ENCODE measurements at regions not wholly inside any gene's neighbourhood (a gene's known extent, or its start where the extent isn't known, plus 50 kb on each side); places are given as distances from the start of the nearest gene placed in this dataset.

GRCh38 chr6:22041797-22042480 is 254.9 kb downstream of the PRL start:
- DNase-seq: no peak

DNA sequence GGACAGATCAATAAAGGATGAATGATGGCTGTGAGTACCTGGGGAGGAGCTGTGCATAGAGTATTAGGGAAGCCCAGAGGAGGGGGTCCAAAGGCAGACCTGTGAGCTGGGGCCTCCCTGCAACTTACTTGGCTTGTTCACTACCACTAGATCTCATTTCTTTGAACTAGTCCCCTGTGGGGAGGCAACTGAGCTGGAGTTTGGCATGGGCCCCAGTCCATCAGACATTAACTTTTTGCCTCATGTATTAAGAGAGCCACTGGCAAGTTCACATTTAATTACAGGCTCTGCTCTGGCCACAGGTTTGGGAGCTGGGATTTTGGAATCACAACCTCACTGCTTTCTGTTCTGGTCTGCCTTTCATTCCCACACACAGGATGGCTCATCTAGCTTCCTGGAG is 254.1 kb downstream of the PRL start:
- DNase-seq: peak; percentile 73

DNA sequence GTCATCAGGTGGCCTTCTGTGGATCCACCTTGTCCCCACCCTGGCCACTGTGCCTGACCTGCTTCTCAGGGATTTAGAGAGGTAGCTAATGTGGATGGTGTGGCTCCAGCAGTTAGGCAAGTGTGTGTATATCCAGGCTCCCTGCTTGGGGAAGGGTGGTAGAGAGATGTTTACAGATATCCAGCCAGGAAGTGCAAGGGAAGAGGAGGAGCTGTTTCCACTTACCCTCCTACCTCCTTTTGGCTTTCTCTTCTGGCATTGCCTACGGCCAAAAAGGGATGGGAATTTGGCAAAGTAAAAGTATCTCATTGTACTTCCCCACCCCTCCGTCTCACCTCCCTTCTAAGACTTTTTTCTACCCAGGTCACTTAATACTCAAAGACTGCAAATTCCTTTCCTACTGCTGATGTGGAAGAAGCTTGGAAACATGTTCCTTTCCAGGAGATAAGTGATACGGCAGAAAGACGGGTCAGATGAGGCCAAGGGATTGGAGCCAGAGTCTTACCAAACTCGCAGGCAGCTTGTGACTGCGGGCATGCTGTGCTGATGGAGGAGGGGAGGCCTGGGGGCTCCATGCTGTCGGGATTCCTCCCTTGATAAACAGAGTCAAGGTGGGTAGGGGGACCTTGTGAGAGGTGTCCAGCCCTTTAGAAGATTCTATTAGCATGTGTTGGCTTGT is 253.4 kb downstream of the PRL start:
- DNase-seq: peak; percentile 85

DNA sequence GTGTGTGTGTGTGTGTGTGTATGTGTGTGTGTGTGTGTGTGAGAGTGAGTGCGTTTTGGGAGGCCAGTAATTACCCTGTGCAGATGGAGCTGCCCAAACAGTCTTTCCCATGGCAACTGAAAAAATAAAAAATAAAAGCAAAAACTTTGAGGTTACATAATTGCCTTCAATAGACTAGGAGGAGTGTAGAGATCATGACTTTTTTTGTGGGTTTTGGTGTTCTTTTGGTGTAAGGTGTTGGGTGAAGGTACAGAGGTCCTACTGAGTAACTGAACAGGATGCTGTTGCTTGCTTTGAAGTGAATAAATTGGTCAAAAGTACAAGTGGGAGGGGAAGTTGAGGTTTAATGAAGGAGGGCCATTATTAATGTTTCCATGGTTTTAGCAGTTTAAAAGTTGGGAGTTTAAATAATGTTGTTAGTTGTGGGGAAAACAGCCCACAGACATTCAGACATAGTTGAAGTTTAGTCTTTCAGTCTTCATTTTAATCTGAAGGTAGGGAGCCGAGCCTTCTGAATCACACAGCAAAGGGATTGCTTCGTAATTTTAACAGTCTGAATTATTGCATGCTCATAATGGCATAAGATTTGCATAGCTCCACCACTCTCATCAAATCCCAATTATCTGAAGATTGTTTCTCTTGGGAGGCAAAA is 251.4 kb downstream of the PRL start:
- DNase-seq: no peak

- no peak for DNase-seq
Measured at GRCh38 chr6:22049002-22049401, 247.8 kb downstream of the PRL start.

DNA sequence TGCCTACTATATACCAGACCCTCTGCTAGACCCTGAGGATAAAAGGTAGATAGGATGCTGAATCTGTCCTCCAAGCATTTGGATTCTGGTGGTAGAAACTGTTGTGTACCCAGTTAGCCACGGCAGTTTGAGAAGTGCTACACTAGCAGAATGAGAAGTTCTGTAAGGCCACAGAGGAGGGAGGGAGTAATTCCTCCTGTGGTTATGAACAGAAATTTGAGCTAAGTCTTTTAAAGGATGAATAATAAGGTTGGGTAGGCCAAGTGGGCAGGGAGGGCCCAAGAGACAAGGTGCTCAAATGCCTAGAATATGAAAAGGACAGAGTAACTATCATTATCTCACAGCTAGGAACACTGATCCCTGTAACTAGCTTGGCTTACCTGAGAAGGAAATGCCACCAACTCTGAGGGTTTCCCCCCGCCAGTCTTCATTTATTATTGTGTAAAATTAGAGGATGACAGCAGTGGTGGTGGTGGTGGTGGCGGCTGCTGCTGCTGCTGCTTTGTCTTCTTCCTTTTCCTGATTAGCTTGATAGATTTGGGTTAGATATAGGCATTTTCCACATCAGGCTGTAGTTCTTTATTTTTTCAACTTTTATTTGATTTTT is 243.3 kb downstream of the PRL start:
- DNase-seq: no peak

GRCh38 chr6:22056398-22056797 is 240.4 kb downstream of the PRL start:
- no peak for DNase-seq

GRCh38 chr6:22057962-22058361 is 238.9 kb downstream of the PRL start:
- no peak for DNase-seq

DNA sequence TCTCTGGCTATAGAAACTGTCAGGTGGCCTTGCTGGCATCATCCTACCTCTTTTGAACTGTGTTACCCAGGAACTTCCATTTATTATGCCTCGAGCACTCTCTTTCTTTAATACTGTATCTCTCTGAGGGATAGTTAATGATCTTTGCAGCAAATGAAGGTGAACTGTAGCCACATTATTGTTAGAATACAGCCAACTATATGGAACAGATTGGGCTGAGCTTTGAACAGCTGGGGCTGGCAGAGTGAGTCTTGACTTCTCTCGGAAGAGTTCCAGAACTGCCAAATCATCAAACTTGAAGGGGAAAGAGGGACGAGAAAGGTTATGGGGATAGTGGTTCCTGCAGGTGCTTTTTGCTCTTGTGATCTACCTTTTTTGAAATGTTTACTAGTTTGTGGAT is 237.7 kb downstream of the PRL start:
- DNase-seq: peak; percentile 91

DNA sequence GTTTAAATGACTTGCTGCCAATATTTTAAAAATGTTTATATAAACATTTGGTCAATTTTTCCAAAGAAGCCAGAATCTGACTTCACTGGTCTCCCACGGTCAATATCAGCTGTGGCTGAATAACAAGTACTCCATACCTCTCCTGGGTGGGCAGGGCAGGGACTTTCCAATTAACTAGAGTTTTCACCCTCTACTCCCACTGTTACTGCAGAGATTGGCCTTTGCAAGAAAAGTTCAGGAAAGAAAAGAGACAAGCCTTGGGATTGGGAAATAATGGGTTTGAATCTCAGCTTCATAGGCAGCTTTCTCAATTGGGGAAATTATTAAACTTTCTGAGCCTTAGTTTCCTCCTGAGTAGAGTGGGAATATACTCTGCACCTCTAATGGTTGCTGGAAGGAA is 236.9 kb downstream of the PRL start:
- DNase-seq: no peak

DNA sequence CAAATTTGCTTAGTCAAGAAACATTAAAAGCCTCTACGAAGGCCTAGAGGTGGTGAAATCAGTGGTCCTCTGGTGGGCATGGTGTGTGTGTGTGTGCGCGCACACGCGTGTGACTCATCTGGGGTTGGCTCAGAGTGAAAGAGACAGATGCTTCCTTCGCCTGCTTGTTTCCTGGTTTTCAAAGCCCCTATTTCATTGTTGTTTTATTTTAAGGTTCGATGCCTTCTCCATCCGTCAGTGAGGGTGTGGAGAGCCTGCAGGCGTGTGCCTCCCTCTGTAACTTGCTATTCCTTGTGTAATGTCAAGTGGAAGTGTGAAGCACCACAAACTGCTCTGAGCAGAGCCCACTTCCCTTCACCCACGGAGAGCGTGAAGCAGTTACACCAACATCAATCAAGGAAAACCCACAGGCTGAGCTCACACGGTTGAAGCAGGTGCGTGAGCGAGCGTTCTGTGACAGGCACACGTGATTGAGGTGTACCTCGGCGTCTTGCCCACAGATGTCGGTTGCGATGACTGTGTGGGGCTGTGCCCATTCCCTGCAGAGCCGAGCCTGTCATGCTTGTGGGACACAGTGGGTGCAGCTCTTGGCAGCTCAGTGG is 233.9 kb downstream of the PRL start:
- DNase-seq: peak; percentile 34

GRCh38 chr6:22064558-22064957 is 232.3 kb downstream of the PRL start:
- no peak for DNase-seq

DNA sequence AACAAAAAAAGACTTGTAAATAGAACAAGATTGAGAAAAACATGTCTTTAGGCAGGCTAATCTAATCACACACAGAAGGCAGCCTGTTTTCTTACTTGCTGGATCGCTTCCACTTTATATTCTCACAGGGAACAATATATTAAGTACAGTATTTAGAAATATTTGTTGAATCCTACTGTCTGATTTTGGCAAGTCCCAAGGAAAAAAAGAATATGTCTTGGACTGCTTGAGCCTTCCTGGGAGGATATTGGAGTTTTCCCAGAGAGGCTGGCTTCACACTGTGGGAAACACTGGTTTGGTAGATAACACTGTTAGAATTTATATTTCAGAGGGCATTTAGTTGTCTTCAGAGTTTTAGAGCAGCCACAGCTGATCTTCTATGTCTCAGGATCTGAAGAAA is 229.7 kb downstream of the PRL start:
- no peak for DNase-seq

GRCh38 chr6:22067671-22068070 is 229.2 kb downstream of the PRL start:
- no peak for DNase-seq

DNA sequence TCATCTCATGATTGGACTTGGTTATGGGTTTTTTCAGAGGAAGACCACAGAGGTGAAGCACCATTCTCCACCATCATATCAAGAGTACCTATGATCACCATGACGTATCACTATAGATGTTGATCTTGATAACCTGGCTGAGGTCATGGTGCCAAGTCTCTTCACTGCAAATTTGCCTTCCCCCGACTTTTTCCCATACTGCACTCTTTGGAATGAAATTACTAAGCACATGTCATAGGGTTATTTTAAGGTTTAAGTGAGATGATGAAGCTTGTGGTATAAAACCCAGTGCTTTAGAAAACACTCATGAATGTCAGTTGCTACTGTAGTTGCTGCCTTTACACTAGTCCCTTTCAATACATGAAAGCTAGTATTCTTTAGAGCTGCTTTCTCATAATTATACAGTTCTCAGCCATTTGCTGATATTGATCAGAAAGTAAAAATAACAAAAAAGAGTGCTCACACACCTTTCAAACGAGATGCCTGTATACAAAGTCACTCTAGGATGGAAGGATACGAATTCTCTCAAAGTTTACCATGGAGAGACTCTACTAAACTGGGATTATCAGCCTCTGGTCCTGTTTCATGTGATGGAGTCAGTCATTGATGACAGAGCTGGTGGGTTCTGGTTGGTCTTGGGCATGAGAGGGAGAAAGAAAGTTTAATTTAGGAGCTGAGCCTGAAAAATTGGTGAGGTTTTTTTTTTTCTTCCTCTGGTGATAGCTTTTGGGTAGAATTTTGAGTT is 228.1 kb downstream of the PRL start:
- DNase-seq: no peak

GRCh38 chr6:22069306-22069800 is 227.5 kb downstream of the PRL start:
- peak; percentile 59 for DNase-seq

DNA sequence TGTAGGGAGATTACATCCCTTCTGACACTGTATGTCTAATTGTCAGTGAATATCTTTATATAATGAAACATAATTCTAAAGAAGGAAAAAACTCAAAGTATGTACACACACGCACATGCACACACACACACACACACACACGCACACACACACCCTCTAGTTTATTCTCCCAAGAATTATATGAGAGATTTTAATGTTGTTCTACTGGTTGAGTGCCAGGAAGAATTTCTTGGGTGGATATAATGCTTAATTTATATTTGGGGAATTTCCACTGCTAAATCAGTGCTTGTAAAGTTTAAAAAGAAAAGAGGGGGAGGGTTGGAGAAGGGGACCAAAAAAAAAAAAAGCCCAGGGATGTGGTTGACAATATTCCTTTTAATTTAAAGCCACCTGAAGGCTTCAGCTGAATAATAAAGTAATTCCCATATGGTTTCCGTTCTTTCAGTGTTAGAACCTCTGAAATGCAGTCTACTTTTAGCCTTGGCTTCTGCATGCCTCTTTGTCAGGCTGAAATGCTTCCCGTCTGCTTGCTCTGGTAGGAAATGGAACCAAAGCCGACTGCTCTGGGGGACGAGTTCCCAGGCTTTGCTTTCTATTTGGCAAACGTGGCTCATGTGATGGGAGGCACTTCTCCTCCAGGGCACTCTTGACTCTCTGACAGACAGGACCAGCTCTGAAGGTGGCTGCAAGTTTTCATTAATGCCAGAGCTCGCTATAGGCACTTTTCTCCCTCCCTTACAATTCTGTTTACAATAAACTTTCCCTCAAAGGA is 225.4 kb downstream of the PRL start:
- DNase-seq: no peak

GRCh38 chr6:22072949-22073348 is 223.9 kb downstream of the PRL start:
- DNase-seq: no peak

DNA sequence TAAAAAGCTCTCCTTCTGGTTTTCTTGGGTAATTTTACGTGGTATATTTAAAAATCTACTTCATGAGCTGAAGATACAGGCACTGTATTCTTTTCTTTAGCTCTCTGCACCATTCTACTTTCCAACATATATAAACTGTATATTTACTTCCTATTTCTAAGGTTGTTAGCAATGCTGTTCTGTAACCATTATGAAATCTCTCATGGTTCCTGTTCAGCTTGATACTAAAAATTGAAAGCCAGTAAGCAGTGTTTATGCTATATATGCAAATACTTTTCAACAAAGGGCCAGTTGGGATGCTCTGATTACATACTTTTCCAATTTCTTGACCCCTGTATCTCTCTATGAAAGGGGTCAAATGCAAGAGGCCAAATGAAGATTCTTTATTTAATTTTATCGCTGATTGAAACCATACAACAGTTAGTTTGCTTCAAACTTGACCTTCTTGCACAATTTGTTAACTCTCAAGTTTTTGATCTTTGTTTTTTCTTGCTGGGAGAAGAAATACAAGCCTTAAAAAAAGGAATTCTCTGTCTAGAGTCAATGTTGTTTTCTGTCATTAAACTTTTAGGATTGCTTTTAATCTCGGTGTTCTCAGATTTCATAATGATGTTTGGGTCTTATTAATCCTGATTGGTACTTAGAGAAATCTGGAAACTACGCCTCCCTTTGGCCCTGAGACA is 223.2 kb downstream of the PRL start:
- DNase-seq: no peak

DNA sequence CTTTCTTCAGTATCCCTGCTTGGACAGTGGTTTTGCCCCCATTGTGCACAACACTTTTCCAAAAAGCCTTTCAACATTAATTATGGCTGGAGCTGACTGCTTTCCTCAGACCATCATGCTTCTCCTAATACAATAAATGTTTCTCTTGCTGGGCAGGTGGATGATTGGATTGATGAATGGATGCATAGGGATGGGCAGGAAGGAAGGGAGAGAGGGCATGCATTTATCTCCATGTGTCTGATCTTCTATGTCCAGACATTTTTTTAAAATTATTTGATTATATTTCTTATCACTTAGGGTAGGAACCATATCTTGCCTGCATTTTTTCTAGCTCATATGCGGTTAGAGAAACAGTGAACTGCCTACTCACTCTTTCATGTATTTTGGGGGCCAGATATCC is 218.5 kb downstream of the PRL start:
- DNase-seq: no peak

Measured in NCI-H446 treated with DMSO at 0.1 percent for 48 hours (cell line).